ENCODE measurements at regions not wholly inside any gene's neighbourhood (a gene's known extent, or its start where the extent isn't known, plus 50 kb on each side); places are given as distances from the start of the nearest gene placed in this dataset.

DNA sequence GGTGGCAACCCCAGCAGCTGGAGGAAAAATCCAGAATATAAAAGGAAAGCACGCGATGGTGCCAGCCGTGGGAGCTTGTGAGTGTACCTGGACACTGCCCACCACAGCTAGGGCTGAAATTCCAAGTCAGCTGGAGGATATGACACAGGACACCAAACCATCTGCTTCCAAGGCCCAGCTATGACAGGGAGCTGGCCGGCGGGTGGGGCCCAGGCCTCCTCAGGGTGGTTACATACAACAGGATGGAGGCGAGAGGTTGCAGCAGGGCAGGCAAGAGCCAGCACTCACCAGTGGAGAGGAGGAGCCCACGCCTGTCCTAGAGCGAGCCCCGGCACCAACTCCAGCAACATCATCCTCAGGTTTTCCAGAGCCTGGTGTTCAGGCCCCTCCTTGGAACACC lies 163.2 kb upstream of the RPL38 start:
- TF ChIP-seq, protein P1, sequence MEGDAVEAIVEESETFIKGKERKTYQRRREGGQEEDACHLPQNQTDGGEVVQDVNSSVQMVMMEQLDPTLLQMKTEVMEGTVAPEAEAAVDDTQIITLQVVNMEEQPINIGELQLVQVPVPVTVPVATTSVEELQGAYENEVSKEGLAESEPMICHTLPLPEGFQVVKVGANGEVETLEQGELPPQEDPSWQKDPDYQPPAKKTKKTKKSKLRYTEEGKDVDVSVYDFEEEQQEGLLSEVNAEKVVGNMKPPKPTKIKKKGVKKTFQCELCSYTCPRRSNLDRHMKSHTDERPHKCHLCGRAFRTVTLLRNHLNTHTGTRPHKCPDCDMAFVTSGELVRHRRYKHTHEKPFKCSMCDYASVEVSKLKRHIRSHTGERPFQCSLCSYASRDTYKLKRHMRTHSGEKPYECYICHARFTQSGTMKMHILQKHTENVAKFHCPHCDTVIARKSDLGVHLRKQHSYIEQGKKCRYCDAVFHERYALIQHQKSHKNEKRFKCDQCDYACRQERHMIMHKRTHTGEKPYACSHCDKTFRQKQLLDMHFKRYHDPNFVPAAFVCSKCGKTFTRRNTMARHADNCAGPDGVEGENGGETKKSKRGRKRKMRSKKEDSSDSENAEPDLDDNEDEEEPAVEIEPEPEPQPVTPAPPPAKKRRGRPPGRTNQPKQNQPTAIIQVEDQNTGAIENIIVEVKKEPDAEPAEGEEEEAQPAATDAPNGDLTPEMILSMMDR (IDR thresholded peaks at IDR 0.05; ENCODE audit: control extremely low read depth, extremely low read depth, low read depth, missing control alignments) = no peak
- CTCF ChIA-PET = interaction anchor here (0.8 kb wide), 1 partner anchor 9 kb away, joined by 3 read pairs; no protein-coding TSS in a partner anchor
- POLR2A ChIA-PET = no interaction called here
- DNase-seq (ENCODE audit: extremely low spot score) = no peak

DNA sequence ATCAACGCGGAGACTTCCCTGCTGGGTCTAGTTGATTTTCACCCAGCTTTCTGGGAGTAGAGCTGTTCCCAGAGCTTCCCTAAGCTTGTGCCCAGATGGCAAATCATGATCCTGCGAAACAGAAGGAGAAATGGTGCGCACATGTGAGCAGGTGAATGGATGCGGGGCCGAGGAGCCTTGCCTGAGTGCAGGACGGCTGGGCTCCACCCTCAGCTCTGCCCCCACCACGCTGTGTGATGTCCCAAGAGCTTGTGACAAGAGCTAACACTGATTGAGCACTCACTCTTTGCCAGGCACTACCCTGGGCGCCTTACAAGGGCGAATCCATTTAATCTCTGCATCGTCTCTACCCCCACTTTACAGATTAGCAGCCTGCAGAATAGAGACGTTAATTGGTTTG lies 162.7 kb upstream of the RPL38 start:
- POLR2A ChIA-PET = no interaction called here
- CTCF ChIA-PET = no interaction called here
- TF ChIP-seq, protein P1 (IDR thresholded peaks at IDR 0.05; ENCODE audit: control extremely low read depth, extremely low read depth, low read depth, missing control alignments) = no peak
- no peak for DNase-seq (ENCODE audit: extremely low spot score)

DNA sequence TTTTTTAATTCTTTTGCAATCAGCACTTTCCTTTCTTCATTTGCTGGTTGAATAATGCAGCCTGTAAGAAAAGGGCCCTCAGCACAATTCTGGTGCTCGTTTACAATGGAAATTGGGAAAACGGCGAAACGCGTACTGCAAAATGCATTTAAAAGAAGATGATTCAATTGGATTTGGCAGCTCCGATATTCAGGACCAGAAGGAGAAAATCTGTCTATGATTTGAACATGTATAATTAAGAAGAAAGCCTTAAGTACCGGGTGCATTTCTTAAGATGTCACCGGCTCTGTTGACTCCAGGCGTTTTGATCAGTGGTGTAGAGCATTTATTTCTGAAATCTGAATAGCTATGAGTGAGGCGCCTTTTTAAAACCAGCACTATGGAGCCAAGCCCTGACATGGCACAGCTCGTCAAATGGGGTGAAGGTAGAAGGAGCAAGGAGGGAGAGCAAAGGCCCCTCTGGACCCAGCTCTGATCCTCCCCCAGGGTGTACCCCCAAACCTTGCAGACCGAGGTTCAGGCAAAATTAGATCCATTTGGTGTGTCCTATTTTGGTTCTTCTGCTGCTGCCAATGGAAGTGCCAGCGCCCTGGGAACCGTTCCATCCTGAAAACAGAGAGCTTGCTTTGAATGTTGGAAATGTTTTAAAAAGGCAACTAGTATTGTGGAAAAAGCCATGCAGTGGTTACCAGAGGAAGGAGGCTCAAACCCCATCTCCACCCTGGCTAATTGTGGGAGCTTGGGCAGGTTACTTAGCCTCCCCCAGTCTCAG lies 161.4 kb upstream of the RPL38 start:
- ChIA-PET POLR2A (no interaction called here), CTCF (no interaction called here)
- DNase-seq (ENCODE audit: extremely low spot score) = no peak
- TF ChIP-seq, protein P1 (IDR thresholded peaks at IDR 0.05; ENCODE audit: control extremely low read depth, extremely low read depth, low read depth, missing control alignments) = no peak

DNA sequence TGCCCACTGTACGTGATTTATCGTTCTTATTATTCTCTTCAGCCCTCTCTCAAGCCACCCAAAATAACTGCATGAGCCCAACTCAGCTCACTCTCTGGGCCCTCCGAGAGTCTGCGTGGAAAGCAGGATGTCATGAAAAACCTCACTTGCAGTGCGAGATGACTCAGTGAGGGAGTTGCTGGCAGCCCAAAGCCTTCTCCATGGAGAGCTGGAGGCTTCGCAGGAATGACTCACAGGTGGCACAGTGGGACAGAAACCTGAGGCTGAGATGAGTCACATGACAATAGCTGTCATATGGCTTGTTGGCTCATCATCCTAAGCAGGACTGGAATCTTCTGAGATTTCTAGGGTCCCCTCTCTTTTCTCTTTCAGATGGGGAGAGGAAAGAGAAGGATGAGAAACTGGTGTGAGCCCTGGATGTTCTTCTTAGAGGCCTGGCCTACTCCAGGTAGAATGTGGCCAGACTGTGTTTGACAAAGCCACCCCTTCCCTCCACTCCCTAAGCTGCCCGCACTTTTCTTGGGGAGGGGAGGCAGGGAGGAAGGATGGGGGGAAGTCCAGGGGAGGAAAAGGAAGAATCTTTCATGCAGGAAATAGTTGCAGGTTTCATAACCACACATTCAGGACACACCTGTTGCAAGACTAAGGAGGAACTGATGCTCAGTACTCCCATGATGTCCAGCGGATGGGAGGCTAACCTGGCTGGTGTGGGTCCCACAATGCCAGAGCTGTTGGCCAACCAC lies 160.6 kb upstream of the RPL38 start:
- no peak for DNase-seq (ENCODE audit: extremely low spot score)
- TF ChIP-seq, protein P1 (IDR thresholded peaks at IDR 0.05; ENCODE audit: control extremely low read depth, extremely low read depth, low read depth, missing control alignments) = no peak
- ChIA-PET POLR2A (no interaction called here), CTCF (no interaction called here)

DNA sequence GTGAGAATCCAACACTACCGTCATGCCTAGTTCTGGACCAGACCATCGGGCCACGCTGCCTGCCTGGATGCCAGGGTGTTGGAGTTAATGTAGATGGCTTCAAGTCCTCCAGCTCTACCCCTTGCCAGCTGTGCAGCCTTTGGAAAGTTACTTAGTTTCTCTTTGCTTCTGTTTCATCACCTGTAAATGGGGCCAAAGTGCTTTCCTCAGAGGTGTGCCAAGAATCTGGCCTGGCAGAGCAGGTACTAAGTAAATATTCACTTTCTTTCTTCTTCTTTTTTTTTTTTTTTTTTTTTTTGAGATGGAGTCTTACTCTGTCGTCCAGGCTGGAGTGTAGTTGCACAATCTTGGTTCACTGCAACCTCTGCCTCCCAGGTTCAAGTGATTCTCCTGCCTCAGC lies 159.5 kb upstream of the RPL38 start:
- TF ChIP-seq, protein P1 (IDR thresholded peaks at IDR 0.05; ENCODE audit: control extremely low read depth, extremely low read depth, low read depth, missing control alignments) = no peak
- no peak for DNase-seq (ENCODE audit: extremely low spot score)
- ChIA-PET CTCF (no interaction called here), POLR2A (no interaction called here)

DNA sequence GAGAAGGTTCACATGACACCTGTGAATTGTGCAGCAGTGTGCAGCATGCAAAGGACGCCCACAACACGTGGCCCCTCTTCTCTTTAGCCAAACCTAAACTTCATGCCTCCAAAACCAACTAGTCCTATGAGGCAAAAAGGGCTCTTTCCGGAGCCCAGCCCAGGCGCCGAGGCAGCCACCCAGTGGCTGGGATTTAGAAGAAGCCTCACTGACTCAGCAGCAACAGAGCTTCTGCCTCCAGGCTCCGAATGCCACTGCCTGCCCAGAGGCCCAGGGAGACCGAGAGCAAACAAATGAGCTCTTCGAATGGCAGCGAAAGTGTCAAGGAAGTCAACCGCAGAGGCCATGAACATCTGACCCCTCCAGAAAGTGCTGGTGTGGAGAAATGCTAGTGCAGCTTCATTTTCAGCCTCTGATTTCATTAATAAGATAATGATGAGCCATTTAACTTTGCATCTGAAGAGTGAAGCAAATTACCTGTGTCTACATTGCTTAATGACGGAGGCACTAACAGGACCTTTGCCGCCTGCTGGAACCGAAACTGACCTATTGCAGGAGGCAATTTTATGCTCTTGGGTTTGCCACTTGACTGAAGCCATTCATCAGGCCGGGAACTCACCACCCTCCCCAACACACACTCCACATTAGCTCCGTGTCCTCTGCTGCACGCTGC lies 157.7 kb upstream of the RPL38 start:
- TF ChIP-seq, protein P1 (IDR thresholded peaks at IDR 0.05; ENCODE audit: control extremely low read depth, extremely low read depth, low read depth, missing control alignments) = no peak
- ChIA-PET CTCF (no interaction called here), POLR2A (no interaction called here)
- DNase-seq (ENCODE audit: extremely low spot score) = no peak

Measured in GM10248 (cell line).